Nephron (organoid): ENCODE measurements at regions not wholly inside any gene's neighbourhood (a gene's known extent, or its start where the extent isn't known, plus 50 kb on each side); places are given as distances from the start of the nearest gene placed in this dataset.

Experiments
- H3K27ac Mint-ChIP-seq, 3 experiments: 2 replicates each; pipeline ENCODE4 v1.8.0; 2020; ENCODE audit warnings: mixed read lengths in 3 of 3, mild to moderate bottlenecking in 2 of 3, moderate library complexity in 1 of 3
- H3K27me3 Mint-ChIP-seq: 2 replicates; pipeline ENCODE4 v1.8.0; 2021; ENCODE audit warnings: low read depth, mild to moderate bottlenecking, moderate library complexity, mixed read lengths
- H3K36me3 Mint-ChIP-seq: 2 replicates; pipeline ENCODE4 v1.8.0; 2020; ENCODE audit warnings: low read depth, mixed read lengths
- H3K4me1 Mint-ChIP-seq: 2 replicates; pipeline ENCODE4 v1.8.0; 2020; ENCODE audit warnings: mixed read lengths
- H3K4me3 Mint-ChIP-seq, 3 experiments: 2 replicates each; pipeline ENCODE4 v1.8.0; 2020; ENCODE audit warnings: mild to moderate bottlenecking in 3 of 3, mixed read lengths in 3 of 3, moderate library complexity in 2 of 3
- H3K9me3 Mint-ChIP-seq: 2 replicates; pipeline ENCODE4 v1.8.0; 2020; ENCODE audit warnings: mixed read lengths
- TF ChIP-seq, protein P1 (sequence below), 3 experiments: fragments of 200-600 bp; sonication (generic); IDR thresholded peaks; one replicate each; pipeline ENCODE4 v1.5.0; 2021; ENCODE audit warnings: antibody characterized with exemption in 3 of 3; ENCODE audit not compliant: unreplicated experiment in 3 of 3

DNA sequence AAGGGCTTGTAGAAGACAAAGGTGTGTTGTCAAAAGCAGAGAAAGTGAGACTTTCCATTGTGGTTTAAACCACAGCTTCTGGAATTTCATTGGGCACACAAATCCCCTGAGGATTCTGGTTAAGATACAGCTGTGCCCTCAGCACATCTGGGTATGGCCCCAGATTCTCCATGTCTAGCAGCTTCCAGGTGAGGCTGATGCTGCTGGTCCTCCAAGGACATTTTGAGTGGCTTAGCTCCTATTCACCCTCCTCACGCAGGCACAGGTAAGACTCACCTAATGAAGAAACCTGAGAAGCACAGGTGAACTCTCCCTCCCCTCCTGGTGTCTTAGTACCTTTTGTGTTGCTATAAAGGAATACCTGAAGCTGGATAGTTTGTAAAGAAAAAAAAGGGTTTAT lies 88.9 kb upstream of the IGLL5 start:
- Mint-ChIP-seq H3K4me1 (no peaks in the 10 kb centered on the region), H3K36me3 (no peaks in the 10 kb centered on the region), H3K27me3 (peaks cover 37% of the 10 kb centered on the region), H3K27ac (no peak overlapping the region), H3K9me3 (no peaks in the 10 kb centered on the region), H3K4me3 (no peak overlapping the region)
- TF ChIP-seq, protein P1, sequence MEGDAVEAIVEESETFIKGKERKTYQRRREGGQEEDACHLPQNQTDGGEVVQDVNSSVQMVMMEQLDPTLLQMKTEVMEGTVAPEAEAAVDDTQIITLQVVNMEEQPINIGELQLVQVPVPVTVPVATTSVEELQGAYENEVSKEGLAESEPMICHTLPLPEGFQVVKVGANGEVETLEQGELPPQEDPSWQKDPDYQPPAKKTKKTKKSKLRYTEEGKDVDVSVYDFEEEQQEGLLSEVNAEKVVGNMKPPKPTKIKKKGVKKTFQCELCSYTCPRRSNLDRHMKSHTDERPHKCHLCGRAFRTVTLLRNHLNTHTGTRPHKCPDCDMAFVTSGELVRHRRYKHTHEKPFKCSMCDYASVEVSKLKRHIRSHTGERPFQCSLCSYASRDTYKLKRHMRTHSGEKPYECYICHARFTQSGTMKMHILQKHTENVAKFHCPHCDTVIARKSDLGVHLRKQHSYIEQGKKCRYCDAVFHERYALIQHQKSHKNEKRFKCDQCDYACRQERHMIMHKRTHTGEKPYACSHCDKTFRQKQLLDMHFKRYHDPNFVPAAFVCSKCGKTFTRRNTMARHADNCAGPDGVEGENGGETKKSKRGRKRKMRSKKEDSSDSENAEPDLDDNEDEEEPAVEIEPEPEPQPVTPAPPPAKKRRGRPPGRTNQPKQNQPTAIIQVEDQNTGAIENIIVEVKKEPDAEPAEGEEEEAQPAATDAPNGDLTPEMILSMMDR (IDR thresholded peaks at IDR 0.05; ENCODE audit: unreplicated experiment in 3 of 3), result no peak

- Mint-ChIP-seq H3K27ac (no peak overlapping the region), H3K9me3 (no peaks in the 10 kb centered on the region), H3K4me1 (no peaks in the 10 kb centered on the region), H3K36me3 (no peaks in the 10 kb centered on the region), H3K27me3 (peaks cover 38% of the 10 kb centered on the region), H3K4me3 (no peak overlapping the region)
- TF ChIP-seq, protein P1 (IDR thresholded peaks at IDR 0.05; ENCODE audit: unreplicated experiment in 3 of 3), result no peak
Measured at GRCh38 chr22:22799561-22799960, 88.1 kb upstream of the IGLL5 start.

- Mint-ChIP-seq H3K4me3 (no peak overlapping the region), H3K36me3 (no peaks in the 10 kb centered on the region), H3K27me3 (peaks cover 38% of the 10 kb centered on the region), H3K9me3 (no peaks in the 10 kb centered on the region), H3K27ac (no peak overlapping the region), H3K4me1 (no peaks in the 10 kb centered on the region)
- TF ChIP-seq, protein P1 (IDR thresholded peaks at IDR 0.05; ENCODE audit: unreplicated experiment in 3 of 3), result no peak
Measured at GRCh38 chr22:22800716-22801115, 86.9 kb upstream of the IGLL5 start.

DNA sequence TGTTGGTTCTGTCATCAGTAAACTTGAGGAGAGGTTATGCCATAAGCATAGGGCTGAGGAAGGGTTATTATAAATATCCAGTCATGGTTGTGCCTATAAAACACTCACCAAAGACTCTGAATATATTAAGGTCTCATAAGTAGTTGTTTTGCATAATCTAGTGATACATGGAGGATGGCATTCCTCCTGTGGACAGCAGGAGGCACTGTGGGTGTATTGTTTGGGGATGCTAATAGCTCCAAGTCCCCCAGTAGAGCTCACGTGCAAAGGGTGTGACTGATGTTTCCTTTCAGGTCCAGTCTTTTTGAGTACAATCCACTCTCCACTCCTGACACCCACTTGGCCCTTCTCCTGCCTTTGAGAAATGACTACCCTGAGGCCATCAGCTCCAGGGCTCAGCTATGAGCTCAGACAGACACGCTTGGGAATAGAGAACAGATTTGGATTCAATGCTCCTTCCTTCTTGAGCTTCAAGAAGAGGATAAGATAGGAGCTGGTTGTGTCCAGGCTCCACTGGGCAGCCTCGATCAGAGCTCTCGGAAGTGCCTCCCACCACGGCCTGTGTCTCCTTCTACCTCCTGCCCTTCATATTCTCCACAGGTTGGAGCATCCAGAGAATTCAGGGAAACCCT lies 85.2 kb upstream of the IGLL5 start:
- Mint-ChIP-seq H3K4me3 (no peak overlapping the region), H3K36me3 (no peaks in the 10 kb centered on the region), H3K27me3 (peaks cover 46% of the 10 kb centered on the region), H3K9me3 (no peaks in the 10 kb centered on the region), H3K27ac (no peak overlapping the region), H3K4me1 (no peaks in the 10 kb centered on the region)
- TF ChIP-seq, protein P1 (IDR thresholded peaks at IDR 0.05; ENCODE audit: unreplicated experiment in 3 of 3), result no peak

GRCh38 chr22:22803285-22803853 lies 84.2 kb upstream of the IGLL5 start:
- H3K4me1 Mint-ChIP-seq, result no peaks in the 10 kb centered on the region
- H3K27ac Mint-ChIP-seq, result no peak overlapping the region
- peaks cover 51% of the 10 kb centered on the region for H3K27me3 Mint-ChIP-seq
- H3K4me3 Mint-ChIP-seq, result no peak overlapping the region
- TF ChIP-seq, protein P1 (IDR thresholded peaks at IDR 0.05; ENCODE audit: unreplicated experiment in 3 of 3), result no peak
- no peaks in the 10 kb centered on the region for H3K9me3 Mint-ChIP-seq
- no peaks in the 10 kb centered on the region for H3K36me3 Mint-ChIP-seq

GRCh38 chr22:22810018-22810427 lies 77.6 kb upstream of the IGLL5 start:
- Mint-ChIP-seq H3K4me1 (no peaks in the 10 kb centered on the region), H3K9me3 (no peaks in the 10 kb centered on the region), H3K27me3 (peaks cover 53% of the 10 kb centered on the region), H3K27ac (no peak overlapping the region), H3K4me3 (no peak overlapping the region), H3K36me3 (no peaks in the 10 kb centered on the region)
- TF ChIP-seq, protein P1 (IDR thresholded peaks at IDR 0.05; ENCODE audit: unreplicated experiment in 3 of 3), result peak; percentile 69 to 76 (median 72)
